ENCODE measurements at regions not wholly inside any gene's neighbourhood (a gene's known extent, or its start where the extent isn't known, plus 50 kb on each side); places are given as distances from the start of the nearest gene placed in this dataset.

DNA sequence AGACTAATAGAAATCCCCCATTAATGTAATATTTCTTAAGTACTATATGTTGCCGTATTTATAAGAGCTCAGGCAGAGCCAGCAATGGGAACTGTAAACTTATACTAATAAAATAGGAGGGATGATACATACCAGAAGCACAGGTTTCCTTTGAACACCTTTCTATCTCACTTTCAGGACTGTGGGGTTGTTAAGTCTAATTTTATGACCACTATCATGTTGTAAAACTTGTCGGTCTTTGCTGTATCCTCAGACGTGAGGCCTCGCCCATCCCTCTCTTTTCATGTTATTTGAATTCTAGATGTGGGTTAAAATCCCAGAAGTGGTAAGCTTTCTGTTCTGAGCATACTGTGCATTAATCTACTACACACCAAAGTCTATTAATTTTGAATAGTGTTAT lies 1083.5 kb upstream of the TENM4 start:
- no peak for FAIRE-seq
- CTCF ChIA-PET, result interaction anchor here (1.5 kb wide), 1 partner anchor 10 kb away, joined by 3 read pairs; no protein-coding TSS in a partner anchor
- TF ChIP-seq CBX5 (IDR thresholded peaks at IDR 0.05; ENCODE audit: low read depth) (no peak), ZSCAN29 (IDR thresholded peaks at IDR 0.05) (no peak), TCF12 (IDR thresholded peaks at IDR 0.05; ENCODE audit: low read depth, low read length) (no peak), NR2C2 (IDR thresholded peaks at IDR 0.05; ENCODE audit: borderline replicate concordance, control insufficient read depth, insufficient read length, low read depth) (no peak), ZBED1 (IDR thresholded peaks at IDR 0.05; ENCODE audit: borderline replicate concordance) (no peak), MEF2B (IDR thresholded peaks at IDR 0.05; ENCODE audit: partially characterized antibody, poor library complexity, severe bottlenecking) (no peak), ESRRA (IDR thresholded peaks at IDR 0.05; ENCODE audit: low read length) (no peak), STAT3 (IDR thresholded peaks at IDR 0.05; ENCODE audit: low read depth, low read length) (no peak), KLF5 (IDR thresholded peaks at IDR 0.05; ENCODE audit: partially characterized antibody) (no peak), SUZ12 (IDR thresholded peaks at IDR 0.05; ENCODE audit: unreplicated experiment) (no peak), RCOR1 (conservative IDR thresholded peaks at IDR 0.05; ENCODE audit: low read depth, low read length) (no peak), GABPA (IDR thresholded peaks at IDR 0.05; ENCODE audit: low read depth) (no peak), HDAC2 (IDR thresholded peaks at IDR 0.05) (no peak)
- TF ChIP-seq, protein P1, sequence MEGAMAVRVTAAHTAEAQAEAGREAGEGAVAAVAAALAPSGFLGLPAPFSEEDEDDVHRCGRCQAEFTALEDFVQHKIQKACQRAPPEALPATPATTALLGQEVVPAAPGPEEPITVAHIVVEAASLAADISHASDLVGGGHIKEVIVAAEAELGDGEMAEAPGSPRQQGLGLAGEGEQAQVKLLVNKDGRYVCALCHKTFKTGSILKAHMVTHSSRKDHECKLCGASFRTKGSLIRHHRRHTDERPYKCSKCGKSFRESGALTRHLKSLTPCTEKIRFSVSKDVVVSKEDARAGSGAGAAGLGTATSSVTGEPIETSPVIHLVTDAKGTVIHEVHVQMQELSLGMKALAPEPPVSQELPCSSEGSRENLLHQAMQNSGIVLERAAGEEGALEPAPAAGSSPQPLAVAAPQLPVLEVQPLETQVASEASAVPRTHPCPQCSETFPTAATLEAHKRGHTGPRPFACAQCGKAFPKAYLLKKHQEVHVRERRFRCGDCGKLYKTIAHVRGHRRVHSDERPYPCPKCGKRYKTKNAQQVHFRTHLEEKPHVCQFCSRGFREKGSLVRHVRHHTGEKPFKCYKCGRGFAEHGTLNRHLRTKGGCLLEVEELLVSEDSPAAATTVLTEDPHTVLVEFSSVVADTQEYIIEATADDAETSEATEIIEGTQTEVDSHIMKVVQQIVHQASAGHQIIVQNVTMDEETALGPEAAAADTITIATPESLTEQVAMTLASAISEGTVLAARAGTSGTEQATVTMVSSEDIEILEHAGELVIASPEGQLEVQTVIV (IDR thresholded peaks at IDR 0.05; ENCODE audit: borderline replicate concordance, partially characterized antibody), result no peak
- TF ChIP-seq, protein P2, sequence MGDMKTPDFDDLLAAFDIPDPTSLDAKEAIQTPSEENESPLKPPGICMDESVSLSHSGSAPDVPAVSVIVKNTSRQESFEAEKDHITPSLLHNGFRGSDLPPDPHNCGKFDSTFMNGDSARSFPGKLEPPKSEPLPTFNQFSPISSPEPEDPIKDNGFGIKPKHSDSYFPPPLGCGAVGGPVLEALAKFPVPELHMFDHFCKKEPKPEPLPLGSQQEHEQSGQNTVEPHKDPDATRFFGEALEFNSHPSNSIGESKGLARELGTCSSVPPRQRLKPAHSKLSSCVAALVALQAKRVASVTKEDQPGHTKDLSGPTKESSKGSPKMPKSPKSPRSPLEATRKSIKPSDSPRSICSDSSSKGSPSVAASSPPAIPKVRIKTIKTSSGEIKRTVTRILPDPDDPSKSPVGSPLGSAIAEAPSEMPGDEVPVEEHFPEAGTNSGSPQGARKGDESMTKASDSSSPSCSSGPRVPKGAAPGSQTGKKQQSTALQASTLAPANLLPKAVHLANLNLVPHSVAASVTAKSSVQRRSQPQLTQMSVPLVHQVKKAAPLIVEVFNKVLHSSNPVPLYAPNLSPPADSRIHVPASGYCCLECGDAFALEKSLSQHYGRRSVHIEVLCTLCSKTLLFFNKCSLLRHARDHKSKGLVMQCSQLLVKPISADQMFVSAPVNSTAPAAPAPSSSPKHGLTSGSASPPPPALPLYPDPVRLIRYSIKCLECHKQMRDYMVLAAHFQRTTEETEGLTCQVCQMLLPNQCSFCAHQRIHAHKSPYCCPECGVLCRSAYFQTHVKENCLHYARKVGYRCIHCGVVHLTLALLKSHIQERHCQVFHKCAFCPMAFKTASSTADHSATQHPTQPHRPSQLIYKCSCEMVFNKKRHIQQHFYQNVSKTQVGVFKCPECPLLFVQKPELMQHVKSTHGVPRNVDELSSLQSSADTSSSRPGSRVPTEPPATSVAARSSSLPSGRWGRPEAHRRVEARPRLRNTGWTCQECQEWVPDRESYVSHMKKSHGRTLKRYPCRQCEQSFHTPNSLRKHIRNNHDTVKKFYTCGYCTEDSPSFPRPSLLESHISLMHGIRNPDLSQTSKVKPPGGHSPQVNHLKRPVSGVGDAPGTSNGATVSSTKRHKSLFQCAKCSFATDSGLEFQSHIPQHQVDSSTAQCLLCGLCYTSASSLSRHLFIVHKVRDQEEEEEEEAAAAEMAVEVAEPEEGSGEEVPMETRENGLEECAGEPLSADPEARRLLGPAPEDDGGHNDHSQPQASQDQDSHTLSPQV (IDR thresholded peaks at IDR 0.05), result no peak
- TF ChIP-seq, protein P3, sequence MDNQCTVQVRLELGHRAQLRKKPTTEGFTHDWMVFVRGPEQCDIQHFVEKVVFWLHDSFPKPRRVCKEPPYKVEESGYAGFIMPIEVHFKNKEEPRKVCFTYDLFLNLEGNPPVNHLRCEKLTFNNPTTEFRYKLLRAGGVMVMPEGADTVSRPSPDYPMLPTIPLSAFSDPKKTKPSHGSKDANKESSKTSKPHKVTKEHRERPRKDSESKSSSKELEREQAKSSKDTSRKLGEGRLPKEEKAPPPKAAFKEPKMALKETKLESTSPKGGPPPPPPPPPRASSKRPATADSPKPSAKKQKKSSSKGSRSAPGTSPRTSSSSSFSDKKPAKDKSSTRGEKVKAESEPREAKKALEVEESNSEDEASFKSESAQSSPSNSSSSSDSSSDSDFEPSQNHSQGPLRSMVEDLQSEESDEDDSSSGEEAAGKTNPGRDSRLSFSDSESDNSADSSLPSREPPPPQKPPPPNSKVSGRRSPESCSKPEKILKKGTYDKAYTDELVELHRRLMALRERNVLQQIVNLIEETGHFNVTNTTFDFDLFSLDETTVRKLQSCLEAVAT (IDR thresholded peaks at IDR 0.05), result no peak
- TF ChIP-seq, protein P4, sequence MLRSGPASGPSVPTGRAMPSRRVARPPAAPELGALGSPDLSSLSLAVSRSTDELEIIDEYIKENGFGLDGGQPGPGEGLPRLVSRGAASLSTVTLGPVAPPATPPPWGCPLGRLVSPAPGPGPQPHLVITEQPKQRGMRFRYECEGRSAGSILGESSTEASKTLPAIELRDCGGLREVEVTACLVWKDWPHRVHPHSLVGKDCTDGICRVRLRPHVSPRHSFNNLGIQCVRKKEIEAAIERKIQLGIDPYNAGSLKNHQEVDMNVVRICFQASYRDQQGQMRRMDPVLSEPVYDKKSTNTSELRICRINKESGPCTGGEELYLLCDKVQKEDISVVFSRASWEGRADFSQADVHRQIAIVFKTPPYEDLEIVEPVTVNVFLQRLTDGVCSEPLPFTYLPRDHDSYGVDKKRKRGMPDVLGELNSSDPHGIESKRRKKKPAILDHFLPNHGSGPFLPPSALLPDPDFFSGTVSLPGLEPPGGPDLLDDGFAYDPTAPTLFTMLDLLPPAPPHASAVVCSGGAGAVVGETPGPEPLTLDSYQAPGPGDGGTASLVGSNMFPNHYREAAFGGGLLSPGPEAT (IDR thresholded peaks at IDR 0.05; ENCODE audit: low read depth), result no peak

More for the DNA sequence above, 1083.5 kb upstream of the TENM4 start:
- no peaks in the 10 kb centered on the region for H3K27me3 ChIP-seq (replicated peaks in 1 of 2; ENCODE audit: control insufficient read depth in 2 of 2, insufficient read depth in 2 of 2, low read length in 1 of 2)
- intact Hi-C loops (cut with micrococcal nuclease; ENCODE audit: unreplicated experiment), result no loop called here
- H3K36me3 ChIP-seq (ENCODE audit: control insufficient read depth in 2 of 2, insufficient read depth in 2 of 2, low read length in 1 of 2), result no peaks in the 10 kb centered on the region
- H3K4me2 ChIP-seq (ENCODE audit: control insufficient read depth, insufficient read depth), result no peak overlapping the region
- RAD21 ChIA-PET (ENCODE audit: unreplicated experiment), result no interaction called here
- H3K4me3 ChIP-seq, result no peak overlapping the region
- POLR2A ChIA-PET, result no interaction called here
- SMC1A ChIA-PET (ENCODE audit: uncharacterized antibody, unreplicated experiment), result interaction anchor here (0.6 kb wide), 1 partner anchor 32 kb away, joined by 3 read pairs; no protein-coding TSS in a partner anchor
- H3K9ac ChIP-seq (ENCODE audit: control insufficient read depth, insufficient read depth, low read length), result no peak overlapping the region
- H2AFZ ChIP-seq (ENCODE audit: control insufficient read depth, low read depth, low read length), result no peak overlapping the region
- in situ Hi-C loops (cut with MboI), result no loop called here
- BruUV-seq (replicated peaks), result no TSS peak
- no peak for DNase-seq (ENCODE audit: low read depth, low spot score)
- WGBS (ENCODE audit: insufficient coverage, insufficient replicate concordance, low lambda C conversion rate, missing lambda C conversion rate), result 37% methylated on average over 4 of the region's 4 CpGs
- H3K4me1 ChIP-seq (ENCODE audit: control insufficient read depth, insufficient read depth, low read length), result no peaks in the 10 kb centered on the region
- no peaks in the 10 kb centered on the region for H3K79me2 ChIP-seq (ENCODE audit: control insufficient read depth, insufficient read depth, low read length)
- no peaks in the 10 kb centered on the region for H3K9me3 ChIP-seq (replicated peaks; ENCODE audit: control insufficient read depth, insufficient read depth, low read length)
- no peaks in the 10 kb centered on the region for H4K20me1 ChIP-seq (ENCODE audit: control insufficient read depth, insufficient read depth)
- ATAC-seq, result no peak
- H3K27ac ChIP-seq (ENCODE audit: control insufficient read depth, insufficient read depth), result no peak overlapping the region
